Nephron (organoid): ENCODE measurements at regions not wholly inside any gene's neighbourhood (a gene's known extent, or its start where the extent isn't known, plus 50 kb on each side); places are given as distances from the start of the nearest gene placed in this dataset.
"Not testable (repeated sequence)": the region's sequence is repeated elsewhere in the genome, so short reads cannot be mapped to it uniquely, and the experiment has no call there.

Source experiments
- H3K27ac Mint-ChIP-seq, 3 experiments: 2 replicates each; pipeline ENCODE4 v1.8.0; 2020; ENCODE audit warnings: mixed read lengths in 3 of 3, mild to moderate bottlenecking in 2 of 3, moderate library complexity in 1 of 3
- H3K27me3 Mint-ChIP-seq: 2 replicates; pipeline ENCODE4 v1.8.0; 2021; ENCODE audit warnings: low read depth, mild to moderate bottlenecking, moderate library complexity, mixed read lengths
- H3K36me3 Mint-ChIP-seq: 2 replicates; pipeline ENCODE4 v1.8.0; 2020; ENCODE audit warnings: low read depth, mixed read lengths
- H3K4me1 Mint-ChIP-seq: 2 replicates; pipeline ENCODE4 v1.8.0; 2020; ENCODE audit warnings: mixed read lengths
- H3K4me3 Mint-ChIP-seq, 3 experiments: 2 replicates each; pipeline ENCODE4 v1.8.0; 2020; ENCODE audit warnings: mild to moderate bottlenecking in 3 of 3, mixed read lengths in 3 of 3, moderate library complexity in 2 of 3
- H3K9me3 Mint-ChIP-seq: 2 replicates; pipeline ENCODE4 v1.8.0; 2020; ENCODE audit warnings: mixed read lengths
- TF ChIP-seq, protein P1 (sequence below), 3 experiments: fragments of 200-600 bp; sonication (generic); IDR thresholded peaks; one replicate each; pipeline ENCODE4 v1.5.0; 2021; ENCODE audit warnings: antibody characterized with exemption in 3 of 3; ENCODE audit not compliant: unreplicated experiment in 3 of 3

GRCh38 chr4:148903388-148903787 is 461.2 kb upstream of the NR3C2 start:
- H3K9me3 Mint-ChIP-seq: peaks cover 14% of the 10 kb centered on the region
- H3K36me3 Mint-ChIP-seq: peaks cover 4% of the 10 kb centered on the region
- no peaks in the 10 kb centered on the region for H3K27me3 Mint-ChIP-seq
- TF ChIP-seq, protein P1, sequence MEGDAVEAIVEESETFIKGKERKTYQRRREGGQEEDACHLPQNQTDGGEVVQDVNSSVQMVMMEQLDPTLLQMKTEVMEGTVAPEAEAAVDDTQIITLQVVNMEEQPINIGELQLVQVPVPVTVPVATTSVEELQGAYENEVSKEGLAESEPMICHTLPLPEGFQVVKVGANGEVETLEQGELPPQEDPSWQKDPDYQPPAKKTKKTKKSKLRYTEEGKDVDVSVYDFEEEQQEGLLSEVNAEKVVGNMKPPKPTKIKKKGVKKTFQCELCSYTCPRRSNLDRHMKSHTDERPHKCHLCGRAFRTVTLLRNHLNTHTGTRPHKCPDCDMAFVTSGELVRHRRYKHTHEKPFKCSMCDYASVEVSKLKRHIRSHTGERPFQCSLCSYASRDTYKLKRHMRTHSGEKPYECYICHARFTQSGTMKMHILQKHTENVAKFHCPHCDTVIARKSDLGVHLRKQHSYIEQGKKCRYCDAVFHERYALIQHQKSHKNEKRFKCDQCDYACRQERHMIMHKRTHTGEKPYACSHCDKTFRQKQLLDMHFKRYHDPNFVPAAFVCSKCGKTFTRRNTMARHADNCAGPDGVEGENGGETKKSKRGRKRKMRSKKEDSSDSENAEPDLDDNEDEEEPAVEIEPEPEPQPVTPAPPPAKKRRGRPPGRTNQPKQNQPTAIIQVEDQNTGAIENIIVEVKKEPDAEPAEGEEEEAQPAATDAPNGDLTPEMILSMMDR (IDR thresholded peaks at IDR 0.05; ENCODE audit: unreplicated experiment in 3 of 3): no peak
- H3K4me3 Mint-ChIP-seq: no peak overlapping the region
- no peak overlapping the region for H3K27ac Mint-ChIP-seq
- H3K4me1 Mint-ChIP-seq: no peaks in the 10 kb centered on the region

DNA sequence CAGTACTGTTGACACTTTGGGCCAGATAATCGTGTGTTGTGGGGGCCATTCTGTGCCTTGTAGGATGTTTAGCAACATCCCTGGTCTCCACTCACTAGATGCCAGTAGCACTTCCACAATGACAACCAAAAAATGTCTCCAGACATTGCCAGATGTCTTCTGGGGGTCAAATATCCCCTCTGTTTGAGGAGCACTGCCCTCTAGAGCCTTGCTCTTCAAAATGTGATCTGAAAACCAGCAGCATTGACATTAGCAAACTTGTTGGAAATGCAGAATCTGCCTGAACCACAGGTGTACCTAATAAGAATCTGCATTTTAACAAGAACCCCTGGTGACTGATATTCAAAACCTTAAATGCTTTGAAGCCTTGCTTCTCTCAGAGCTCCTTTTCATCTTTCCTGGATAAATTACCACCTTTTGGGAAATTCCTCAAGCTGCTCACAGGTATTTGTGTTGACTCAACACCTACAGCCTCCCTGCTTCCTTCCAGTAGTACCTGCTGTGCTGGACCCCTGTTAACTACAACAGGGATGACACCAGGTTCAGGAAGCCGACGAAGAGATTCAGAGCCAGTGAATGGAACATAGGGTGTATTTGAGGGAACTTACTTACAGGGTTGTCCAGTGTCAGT is 459.0 kb upstream of the NR3C2 start:
- Mint-ChIP-seq H3K27me3 (no peaks in the 10 kb centered on the region), H3K36me3 (peaks cover 4% of the 10 kb centered on the region), H3K27ac (no peak overlapping the region), H3K4me1 (no peaks in the 10 kb centered on the region), H3K9me3 (peaks cover 26% of the 10 kb centered on the region), H3K4me3 (no peak overlapping the region)
- TF ChIP-seq, protein P1 (IDR thresholded peaks at IDR 0.05; ENCODE audit: unreplicated experiment in 3 of 3): no peak

GRCh38 chr4:148898139-148898538 is 455.9 kb upstream of the NR3C2 start:
- H3K27ac Mint-ChIP-seq, H3K4me1 Mint-ChIP-seq, H3K4me3 Mint-ChIP-seq, H3K27me3 Mint-ChIP-seq, H3K36me3 Mint-ChIP-seq: not testable (repeated sequence)
- H3K9me3 Mint-ChIP-seq: peaks cover 28% of the 10 kb centered on the region

- Mint-ChIP-seq H3K27ac (no peak overlapping the region), H3K4me3 (no peak overlapping the region), H3K36me3 (no peaks in the 10 kb centered on the region), H3K4me1 (no peaks in the 10 kb centered on the region), H3K27me3 (peaks cover 6% of the 10 kb centered on the region), H3K9me3 (peaks cover 13% of the 10 kb centered on the region)
- TF ChIP-seq, protein P1 (IDR thresholded peaks at IDR 0.05; ENCODE audit: unreplicated experiment in 3 of 3): no peak
Measured at GRCh38 chr4:148893095-148893494, 450.9 kb upstream of the NR3C2 start.

GRCh38 chr4:148883891-148884290 is 441.7 kb upstream of the NR3C2 start:
- Mint-ChIP-seq H3K9me3 (peaks cover 3% of the 10 kb centered on the region), H3K27ac (no peak overlapping the region), H3K36me3 (no peaks in the 10 kb centered on the region), H3K4me3 (no peak overlapping the region), H3K4me1 (no peaks in the 10 kb centered on the region), H3K27me3 (peaks cover 4% of the 10 kb centered on the region)
- TF ChIP-seq, protein P1 (IDR thresholded peaks at IDR 0.05; ENCODE audit: unreplicated experiment in 3 of 3): no peak

DNA sequence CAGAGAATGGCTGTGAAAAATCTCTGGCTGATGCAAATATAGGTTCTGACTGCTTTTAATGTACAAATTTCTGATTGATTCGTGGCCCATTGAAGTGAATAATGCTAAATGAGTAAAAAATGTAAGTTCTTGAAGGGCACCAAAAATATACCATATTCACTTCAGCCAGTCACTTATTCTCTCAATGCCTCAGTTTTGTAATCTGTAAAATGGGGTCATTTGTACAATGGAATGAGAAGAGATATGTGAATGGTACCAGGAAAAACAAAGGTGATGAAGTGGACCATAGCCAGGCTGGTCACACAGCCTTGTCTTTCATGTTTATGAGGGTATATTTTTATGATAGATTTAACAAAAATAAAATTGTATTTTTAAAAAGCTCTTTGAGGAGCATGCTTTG is 441.2 kb upstream of the NR3C2 start:
- H3K36me3 Mint-ChIP-seq: no peaks in the 10 kb centered on the region
- no peak overlapping the region for H3K27ac Mint-ChIP-seq
- H3K9me3 Mint-ChIP-seq: peaks cover 3% of the 10 kb centered on the region
- H3K4me1 Mint-ChIP-seq: no peaks in the 10 kb centered on the region
- TF ChIP-seq, protein P1 (IDR thresholded peaks at IDR 0.05; ENCODE audit: unreplicated experiment in 3 of 3): no peak
- no peak overlapping the region for H3K4me3 Mint-ChIP-seq
- H3K27me3 Mint-ChIP-seq: peaks cover 4% of the 10 kb centered on the region
